ENCODE measurements at regions not wholly inside any gene's neighbourhood (a gene's known extent, or its start where the extent isn't known, plus 50 kb on each side); places are given as distances from the start of the nearest gene placed in this dataset.

GRCh38 chr18:14921031-14921430 is 173.1 kb downstream of the ANKRD30B start:
- CTCF ChIA-PET, result no interaction called here
- Histone ChIP-seq H3K9me3 (ENCODE audit: control insufficient read depth, insufficient read depth, low read depth, low read length) (no peaks in the 10 kb centered on the region), H3K4me3 (ENCODE audit: low read depth, low read length) (no peak overlapping the region), H3K36me3 (ENCODE audit: control insufficient read depth in 2 of 2, insufficient read depth in 1 of 2, low read length in 2 of 2) (no peaks in the 10 kb centered on the region), H3K27ac (ENCODE audit: extremely low read depth, low read depth, low read length) (no peak overlapping the region), H3K4me1 (ENCODE audit: control insufficient read depth, insufficient read depth, low read length) (no peaks in the 10 kb centered on the region)
- POLR2A ChIA-PET, result no interaction called here
- TF ChIP-seq ZNF571 (tag by site-specific recombination; IDR thresholded peaks at IDR 0.05), result no peak
- no peak for TF ChIP-seq ZNF354C (tag by site-specific recombination; IDR thresholded peaks at IDR 0.05; ENCODE audit: borderline replicate concordance, low read depth)
- no peak for TF ChIP-seq ZNF146 (tag by site-specific recombination; IDR thresholded peaks at IDR 0.05)
- TF ChIP-seq ZBTB8A (tag by site-specific recombination; IDR thresholded peaks at IDR 0.05), result no peak
- no peak for TF ChIP-seq ZNF555 (tag by site-specific recombination; conservative IDR thresholded peaks at IDR 0.05)
- peak; percentile 31; the same call in 1 of the 2 replicates for TF ChIP-seq EGR2 (tag by site-specific recombination; IDR thresholded peaks at IDR 0.05; ENCODE audit: low read depth)
- no peak for TF ChIP-seq ZNF791 (tag by site-specific recombination; IDR thresholded peaks at IDR 0.05)
- no peak for TF ChIP-seq ZNF16 (tag by site-specific recombination; IDR thresholded peaks at IDR 0.05; ENCODE audit: low read depth)
- peak; percentile 26; the same call in 1 of the 2 replicates for TF ChIP-seq ZFHX2 (tag by site-specific recombination; conservative IDR thresholded peaks at IDR 0.05)
- no peak for TF ChIP-seq ZNF19 (tag by site-specific recombination; IDR thresholded peaks at IDR 0.05; ENCODE audit: low read depth)
- no peak for TF ChIP-seq ZNF394 (tag by site-specific recombination; IDR thresholded peaks at IDR 0.05; ENCODE audit: borderline replicate concordance)
- TF ChIP-seq AEBP2 (tag by site-specific recombination; IDR thresholded peaks at IDR 0.05; ENCODE audit: borderline replicate concordance), result no peak
- no peak for TF ChIP-seq ZNF747 (tag by site-specific recombination; IDR thresholded peaks at IDR 0.05)

- H3K36me3 ChIP-seq (ENCODE audit: control insufficient read depth in 2 of 2, insufficient read depth in 1 of 2, low read length in 2 of 2), result no peaks in the 10 kb centered on the region
- ChIA-PET POLR2A (no interaction called here), CTCF (no interaction called here)
- no peak overlapping the region for H3K4me3 ChIP-seq (ENCODE audit: low read depth, low read length)
- H3K4me1 ChIP-seq (ENCODE audit: control insufficient read depth, insufficient read depth, low read length), result no peaks in the 10 kb centered on the region
- H3K9me3 ChIP-seq (ENCODE audit: control insufficient read depth, insufficient read depth, low read depth, low read length), result no peaks in the 10 kb centered on the region
- H3K27ac ChIP-seq (ENCODE audit: extremely low read depth, low read depth, low read length), result no peak overlapping the region
- no peak for TF ChIP-seq ZNF645 (tag by site-specific recombination; IDR thresholded peaks at IDR 0.05)
- no peak for TF ChIP-seq ZNF658 (tag by site-specific recombination; IDR thresholded peaks at IDR 0.05)
- TF ChIP-seq GLIS1 (tag by site-specific recombination; IDR thresholded peaks at IDR 0.05), result no peak
- no peak for TF ChIP-seq ZNF394 (tag by site-specific recombination; IDR thresholded peaks at IDR 0.05; ENCODE audit: borderline replicate concordance)
- TF ChIP-seq ZSCAN23 (tag by site-specific recombination; IDR thresholded peaks at IDR 0.05), result no peak
- no peak for TF ChIP-seq ZNF621 (tag by site-specific recombination; IDR thresholded peaks at IDR 0.05)
- no peak for TF ChIP-seq KLF10 (tag by site-specific recombination; IDR thresholded peaks at IDR 0.05)
- TF ChIP-seq INSM2 (tag by site-specific recombination; IDR thresholded peaks at IDR 0.05), result no peak
- no peak for TF ChIP-seq ZNF449 (tag by site-specific recombination; IDR thresholded peaks at IDR 0.05)
- no peak for TF ChIP-seq ZBTB26 (tag by site-specific recombination; optimal IDR thresholded peaks at IDR 0.05)
- no peak for TF ChIP-seq ZNF362 (tag by site-specific recombination; IDR thresholded peaks at IDR 0.05)
- TF ChIP-seq ZNF660 (tag by site-specific recombination; IDR thresholded peaks at IDR 0.05), result no peak
- no peak for TF ChIP-seq TCF7L2 (IDR thresholded peaks at IDR 0.05; ENCODE audit: borderline replicate concordance, low read depth, low read length)
- no peak for TF ChIP-seq ZNF837 (tag by site-specific recombination; IDR thresholded peaks at IDR 0.05)
- TF ChIP-seq ZNF571 (tag by site-specific recombination; IDR thresholded peaks at IDR 0.05), result no peak
- no peak for TF ChIP-seq ZNF501 (tag by site-specific recombination; IDR thresholded peaks at IDR 0.05)
- TF ChIP-seq GLI4 (tag by site-specific recombination; IDR thresholded peaks at IDR 0.05), result no peak
- TF ChIP-seq SALL2 (tag by site-specific recombination; IDR thresholded peaks at IDR 0.05; ENCODE audit: borderline replicate concordance), result no peak
Observed at GRCh38 chr18:14921547-14921946, 173.6 kb downstream of the ANKRD30B start.
